ENCODE measurements at regions not wholly inside any gene's neighbourhood (a gene's known extent, or its start where the extent isn't known, plus 50 kb on each side); places are given as distances from the start of the nearest gene placed in this dataset.

- Histone ChIP-seq H3K36me3 (ENCODE audit: control insufficient read depth in 2 of 2, insufficient read depth in 2 of 2, low read length in 1 of 2) (no peaks in the 10 kb centered on the region), H3K4me3 (no peak overlapping the region), H3K27me3 (replicated peaks in 1 of 2; ENCODE audit: control insufficient read depth in 2 of 2, insufficient read depth in 2 of 2, low read length in 1 of 2) (no peaks in the 10 kb centered on the region), H3K27ac (ENCODE audit: control insufficient read depth, insufficient read depth) (no peak overlapping the region), H3K4me1 (ENCODE audit: control insufficient read depth, insufficient read depth, low read length) (no peaks in the 10 kb centered on the region), H3K9ac (ENCODE audit: control insufficient read depth, insufficient read depth, low read length) (no peak overlapping the region), H2AFZ (ENCODE audit: control insufficient read depth, low read depth, low read length) (no peak overlapping the region), H4K20me1 (ENCODE audit: control insufficient read depth, insufficient read depth) (no peaks in the 10 kb centered on the region), H3K9me3 (replicated peaks; ENCODE audit: control insufficient read depth, insufficient read depth, low read length) (peaks cover 1% of the 10 kb centered on the region; the same call in 1 of the 3 replicates), H3K79me2 (ENCODE audit: control insufficient read depth, insufficient read depth, low read length) (no peaks in the 10 kb centered on the region), H3K4me2 (ENCODE audit: control insufficient read depth, insufficient read depth) (no peak overlapping the region)
- ATAC-seq = no peak
- ChIA-PET SMC1A (ENCODE audit: uncharacterized antibody, unreplicated experiment) (no interaction called here), CTCF (no interaction called here), POLR2A (no interaction called here), RAD21 (ENCODE audit: unreplicated experiment) (no interaction called here)
- FAIRE-seq = no peak
- no peak for DNase-seq (ENCODE audit: low read depth, low spot score)
- WGBS (ENCODE audit: insufficient coverage, insufficient replicate concordance, low lambda C conversion rate, missing lambda C conversion rate) = 63% methylated on average over 8 of the region's 17 CpGs
- in situ Hi-C loops (cut with MboI) = loop anchor here (25.0 kb wide), 1 partner anchor 909 kb away; no protein-coding TSS in a partner anchor
- intact Hi-C loops (cut with micrococcal nuclease; ENCODE audit: unreplicated experiment) = no loop called here
- TF ChIP-seq RBBP5 (conservative IDR thresholded peaks at IDR 0.05) (no peak), CREB1 (IDR thresholded peaks at IDR 0.05; ENCODE audit: low read depth) (no peak), HCFC1 (IDR thresholded peaks at IDR 0.05; ENCODE audit: low read length) (no peak), MYC (IDR thresholded peaks at IDR 0.05; ENCODE audit: insufficient read depth, insufficient read length, insufficient replicate concordance, low read length, severe bottlenecking) (no peak)
- BruUV-seq (replicated peaks) = no TSS peak
These were observed 91.1 kb upstream of the ANKRD30BL start for GRCh38 chr2:132252894-132253264.

- Histone ChIP-seq H3K4me1 (ENCODE audit: control insufficient read depth, insufficient read depth, low read length) (no peaks in the 10 kb centered on the region), H3K9ac (ENCODE audit: control insufficient read depth, insufficient read depth, low read length) (no peak overlapping the region), H3K79me2 (ENCODE audit: control insufficient read depth, insufficient read depth, low read length) (no peaks in the 10 kb centered on the region), H3K4me2 (ENCODE audit: control insufficient read depth, insufficient read depth) (no peak overlapping the region), H2AFZ (ENCODE audit: control insufficient read depth, low read depth, low read length) (no peak overlapping the region), H3K27ac (ENCODE audit: control insufficient read depth, insufficient read depth) (no peak overlapping the region), H3K36me3 (ENCODE audit: control insufficient read depth in 2 of 2, insufficient read depth in 2 of 2, low read length in 1 of 2) (no peaks in the 10 kb centered on the region), H3K9me3 (replicated peaks; ENCODE audit: control insufficient read depth, insufficient read depth, low read length) (peaks cover 1% of the 10 kb centered on the region; the same call in 1 of the 3 replicates), H3K4me3 (no peak overlapping the region), H3K27me3 (replicated peaks in 1 of 2; ENCODE audit: control insufficient read depth in 2 of 2, insufficient read depth in 2 of 2, low read length in 1 of 2) (no peaks in the 10 kb centered on the region), H4K20me1 (ENCODE audit: control insufficient read depth, insufficient read depth) (no peaks in the 10 kb centered on the region)
- in situ Hi-C loops (cut with MboI) = loop anchor here (25.0 kb wide), 1 partner anchor 909 kb away; no protein-coding TSS in a partner anchor
- ATAC-seq (no peak), DNase-seq (ENCODE audit: low read depth, low spot score) (no peak), FAIRE-seq (no peak)
- BruUV-seq (replicated peaks) = no TSS peak
- ChIA-PET RAD21 (ENCODE audit: unreplicated experiment) (no interaction called here), CTCF (no interaction called here), POLR2A (no interaction called here), SMC1A (ENCODE audit: uncharacterized antibody, unreplicated experiment) (no interaction called here)
- 80% methylated on average over 29 of the region's 50 CpGs for WGBS (ENCODE audit: insufficient coverage, insufficient replicate concordance, low lambda C conversion rate, missing lambda C conversion rate)
- intact Hi-C loops (cut with micrococcal nuclease; ENCODE audit: unreplicated experiment) = no loop called here
- no peak for TF ChIP-seq FOXK2 (IDR thresholded peaks at IDR 0.05)
- TF ChIP-seq ZZZ3 (IDR thresholded peaks at IDR 0.05; ENCODE audit: control insufficient read depth, insufficient read length, low read depth) = no peak
- TF ChIP-seq HDAC2 (IDR thresholded peaks at IDR 0.05) = no peak
- no peak for TF ChIP-seq IRF3 (IDR thresholded peaks at IDR 0.05)
- no peak for TF ChIP-seq PKNOX1 (IDR thresholded peaks at IDR 0.05)
- TF ChIP-seq, protein P1, sequence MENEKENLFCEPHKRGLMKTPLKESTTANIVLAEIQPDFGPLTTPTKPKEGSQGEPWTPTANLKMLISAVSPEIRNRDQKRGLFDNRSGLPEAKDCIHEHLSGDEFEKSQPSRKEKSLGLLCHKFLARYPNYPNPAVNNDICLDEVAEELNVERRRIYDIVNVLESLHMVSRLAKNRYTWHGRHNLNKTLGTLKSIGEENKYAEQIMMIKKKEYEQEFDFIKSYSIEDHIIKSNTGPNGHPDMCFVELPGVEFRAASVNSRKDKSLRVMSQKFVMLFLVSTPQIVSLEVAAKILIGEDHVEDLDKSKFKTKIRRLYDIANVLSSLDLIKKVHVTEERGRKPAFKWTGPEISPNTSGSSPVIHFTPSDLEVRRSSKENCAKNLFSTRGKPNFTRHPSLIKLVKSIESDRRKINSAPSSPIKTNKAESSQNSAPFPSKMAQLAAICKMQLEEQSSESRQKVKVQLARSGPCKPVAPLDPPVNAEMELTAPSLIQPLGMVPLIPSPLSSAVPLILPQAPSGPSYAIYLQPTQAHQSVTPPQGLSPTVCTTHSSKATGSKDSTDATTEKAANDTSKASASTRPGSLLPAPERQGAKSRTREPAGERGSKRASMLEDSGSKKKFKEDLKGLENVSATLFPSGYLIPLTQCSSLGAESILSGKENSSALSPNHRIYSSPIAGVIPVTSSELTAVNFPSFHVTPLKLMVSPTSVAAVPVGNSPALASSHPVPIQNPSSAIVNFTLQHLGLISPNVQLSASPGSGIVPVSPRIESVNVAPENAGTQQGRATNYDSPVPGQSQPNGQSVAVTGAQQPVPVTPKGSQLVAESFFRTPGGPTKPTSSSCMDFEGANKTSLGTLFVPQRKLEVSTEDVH (IDR thresholded peaks at IDR 0.05; ENCODE audit: low read depth, partially characterized antibody) = no peak
- TF ChIP-seq ATF7 (IDR thresholded peaks at IDR 0.05; ENCODE audit: low read depth) = no peak
- TF ChIP-seq BCL11A (IDR thresholded peaks at IDR 0.05; ENCODE audit: low read depth, low read length) = no peak
- no peak for TF ChIP-seq RB1 (IDR thresholded peaks at IDR 0.05; ENCODE audit: borderline replicate concordance)
- no peak for TF ChIP-seq JUNB (IDR thresholded peaks at IDR 0.05)
These were observed 91.9 kb upstream of the ANKRD30BL start for GRCh38 chr2:132253496-132254305.

Measured in GM12878 (cell line).